ENCODE measurements at regions not wholly inside any gene's neighbourhood (a gene's known extent, or its start where the extent isn't known, plus 50 kb on each side); places are given as distances from the start of the nearest gene placed in this dataset.

GRCh38 chr16:64132759-64133361 is 989.0 kb downstream of the CDH11 start:
- Histone ChIP-seq H3K36me3 (no peaks in the 10 kb centered on the region), H3K4me1 (no peaks in the 10 kb centered on the region), H3K27ac (no peak overlapping the region), H3K9me3 (no peaks in the 10 kb centered on the region), H3K4me3 (no peak overlapping the region), H3K27me3 (no peaks in the 10 kb centered on the region)
- intact Hi-C loops (cut with DNase I), result no loop called here
- no peak for TF ChIP-seq CTCF (IDR thresholded peaks at IDR 0.05)
- no peak for DNase-seq (ENCODE audit: low spot score in 2 of 2)

GRCh38 chr16:64132190-64132589 is 989.7 kb downstream of the CDH11 start:
- Histone ChIP-seq H3K9me3 (no peaks in the 10 kb centered on the region), H3K4me3 (no peak overlapping the region), H3K4me1 (no peaks in the 10 kb centered on the region), H3K27me3 (no peaks in the 10 kb centered on the region), H3K27ac (no peak overlapping the region), H3K36me3 (no peaks in the 10 kb centered on the region)
- intact Hi-C loops (cut with DNase I), result no loop called here
- no peak for DNase-seq (ENCODE audit: low spot score in 2 of 2)
- no peak for TF ChIP-seq CTCF (IDR thresholded peaks at IDR 0.05)

GRCh38 chr16:64131423-64131822 is 990.4 kb downstream of the CDH11 start:
- no peak for TF ChIP-seq CTCF (IDR thresholded peaks at IDR 0.05)
- H3K4me1 ChIP-seq, result no peaks in the 10 kb centered on the region
- no peaks in the 10 kb centered on the region for H3K36me3 ChIP-seq
- H3K27me3 ChIP-seq, result no peaks in the 10 kb centered on the region
- H3K27ac ChIP-seq, result no peak overlapping the region
- no peak for DNase-seq (ENCODE audit: low spot score in 2 of 2)
- H3K9me3 ChIP-seq, result no peaks in the 10 kb centered on the region
- intact Hi-C loops (cut with DNase I), result no loop called here
- H3K4me3 ChIP-seq, result no peak overlapping the region

GRCh38 chr16:64130140-64130539 is 991.7 kb downstream of the CDH11 start:
- TF ChIP-seq CTCF (IDR thresholded peaks at IDR 0.05), result no peak
- DNase-seq (ENCODE audit: low spot score in 2 of 2), result no peak
- Histone ChIP-seq H3K4me3 (no peak overlapping the region), H3K36me3 (no peaks in the 10 kb centered on the region), H3K27me3 (no peaks in the 10 kb centered on the region), H3K9me3 (no peaks in the 10 kb centered on the region), H3K27ac (no peak overlapping the region), H3K4me1 (no peaks in the 10 kb centered on the region)
- intact Hi-C loops (cut with DNase I), result no loop called here

- TF ChIP-seq CTCF (IDR thresholded peaks at IDR 0.05), result no peak
- H3K27me3 ChIP-seq, result no peaks in the 10 kb centered on the region
- intact Hi-C loops (cut with DNase I), result no loop called here
- H3K4me1 ChIP-seq, result no peaks in the 10 kb centered on the region
- no peak overlapping the region for H3K4me3 ChIP-seq
- no peak for DNase-seq (ENCODE audit: low spot score in 2 of 2)
- H3K9me3 ChIP-seq, result no peaks in the 10 kb centered on the region
- H3K36me3 ChIP-seq, result no peaks in the 10 kb centered on the region
- no peak overlapping the region for H3K27ac ChIP-seq
Observed at GRCh38 chr16:64122177-64122576, 999.7 kb downstream of the CDH11 start.

- no peak overlapping the region for H3K4me3 ChIP-seq
- DNase-seq (ENCODE audit: low spot score in 2 of 2), result no peak
- intact Hi-C loops (cut with DNase I), result no loop called here
- no peaks in the 10 kb centered on the region for H3K4me1 ChIP-seq
- no peak overlapping the region for H3K27ac ChIP-seq
- no peaks in the 10 kb centered on the region for H3K9me3 ChIP-seq
- no peaks in the 10 kb centered on the region for H3K36me3 ChIP-seq
- TF ChIP-seq CTCF (IDR thresholded peaks at IDR 0.05), result no peak
- no peaks in the 10 kb centered on the region for H3K27me3 ChIP-seq
Observed at GRCh38 chr16:64121473-64121872, 1000.4 kb downstream of the CDH11 start.

Data from ascending aorta (tissue), 2 donors.